NAMALWA (cell line): ENCODE measurements at regions not wholly inside any gene's neighbourhood (a gene's known extent, or its start where the extent isn't known, plus 50 kb on each side); places are given as distances from the start of the nearest gene placed in this dataset.
A peak's percentile ranks its signal among the peaks of the same experiment; 100 is the strongest.

Experiments used
- DNase-seq: peaks from one replicate; pipeline ENCODE4 v3.0.0-alpha.2; 2015; ENCODE audit warnings: low spot score

- DNase-seq = no peak
These were observed 137.9 kb upstream of the MAP9 start for GRCh38 chr4:155514628-155515027.

GRCh38 chr4:155512817-155513216, 136.1 kb upstream of the MAP9 start:
- no peak for DNase-seq

- DNase-seq = no peak
These were observed 135.3 kb upstream of the MAP9 start for GRCh38 chr4:155512046-155512445.

GRCh38 chr4:155510771-155511170, 134.0 kb upstream of the MAP9 start:
- no peak for DNase-seq

GRCh38 chr4:155509555-155509954, 132.8 kb upstream of the MAP9 start:
- no peak for DNase-seq

GRCh38 chr4:155506745-155507144, 130.0 kb upstream of the MAP9 start:
- no peak for DNase-seq

GRCh38 chr4:155505321-155505720, 128.6 kb upstream of the MAP9 start:
- no peak for DNase-seq

GRCh38 chr4:155497306-155497705, 120.5 kb upstream of the MAP9 start:
- peak; percentile 4 for DNase-seq

- no peak for DNase-seq
These were observed 119.5 kb upstream of the MAP9 start for GRCh38 chr4:155496294-155496626.

GRCh38 chr4:155495572-155496293, 119.0 kb upstream of the MAP9 start:
- no peak for DNase-seq

GRCh38 chr4:155494037-155494718, 117.4 kb upstream of the MAP9 start:
- no peak for DNase-seq

GRCh38 chr4:155491336-155492120, 114.8 kb upstream of the MAP9 start:
- no peak for DNase-seq

- no peak for DNase-seq
These were observed 112.5 kb upstream of the MAP9 start for GRCh38 chr4:155489271-155489670.

- DNase-seq = no peak
These were observed 111.9 kb upstream of the MAP9 start for GRCh38 chr4:155488691-155489090.

- no peak for DNase-seq
These were observed 110.4 kb upstream of the MAP9 start for GRCh38 chr4:155487210-155487609.

GRCh38 chr4:155481150-155481549, 104.4 kb upstream of the MAP9 start:
- DNase-seq = no peak

GRCh38 chr4:155479835-155480234, 103.1 kb upstream of the MAP9 start:
- no peak for DNase-seq

- no peak for DNase-seq
These were observed 101.6 kb upstream of the MAP9 start for GRCh38 chr4:155478336-155478835.

- no peak for DNase-seq
These were observed 98.0 kb upstream of the MAP9 start for GRCh38 chr4:155474758-155475157.

- DNase-seq = no peak
These were observed 96.8 kb upstream of the MAP9 start for GRCh38 chr4:155473420-155474095.

- no peak for DNase-seq
These were observed 91.5 kb upstream of the MAP9 start for GRCh38 chr4:155468282-155468681.

- no peak for DNase-seq
These were observed 73.9 kb upstream of the MAP9 start for GRCh38 chr4:155450676-155451075.
